GM21526 (cell line): ENCODE measurements at regions not wholly inside any gene's neighbourhood (a gene's known extent, or its start where the extent isn't known, plus 50 kb on each side); places are given as distances from the start of the nearest gene placed in this dataset.

Experiments used
- ATAC-seq: cut with Tn5 transposase; IDR thresholded peaks from one replicate; pipeline ENCODE4 v1.9.1; 2021; ENCODE audit warnings: moderate library complexity; ENCODE audit not compliant: unreplicated experiment, low FRiP score

DNA sequence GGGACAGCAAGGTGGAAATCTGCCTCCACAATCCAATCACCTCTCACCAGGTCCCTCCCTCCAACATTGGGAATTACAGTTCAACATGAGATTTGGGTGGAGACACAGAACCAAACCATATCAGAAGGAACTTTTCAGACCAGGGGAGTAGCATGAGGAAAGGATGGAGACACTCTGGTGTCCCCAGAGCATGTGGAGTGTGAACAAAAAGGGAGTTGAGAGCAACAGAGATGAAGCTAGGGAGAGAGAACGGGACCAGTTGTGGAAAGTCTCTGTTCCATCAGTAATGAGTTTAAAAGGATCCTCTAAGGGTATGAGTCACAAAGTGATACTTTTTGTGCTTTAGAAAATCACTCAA lies 382.0 kb downstream of the SFMBT2 start:
- ATAC-seq: no peak

DNA sequence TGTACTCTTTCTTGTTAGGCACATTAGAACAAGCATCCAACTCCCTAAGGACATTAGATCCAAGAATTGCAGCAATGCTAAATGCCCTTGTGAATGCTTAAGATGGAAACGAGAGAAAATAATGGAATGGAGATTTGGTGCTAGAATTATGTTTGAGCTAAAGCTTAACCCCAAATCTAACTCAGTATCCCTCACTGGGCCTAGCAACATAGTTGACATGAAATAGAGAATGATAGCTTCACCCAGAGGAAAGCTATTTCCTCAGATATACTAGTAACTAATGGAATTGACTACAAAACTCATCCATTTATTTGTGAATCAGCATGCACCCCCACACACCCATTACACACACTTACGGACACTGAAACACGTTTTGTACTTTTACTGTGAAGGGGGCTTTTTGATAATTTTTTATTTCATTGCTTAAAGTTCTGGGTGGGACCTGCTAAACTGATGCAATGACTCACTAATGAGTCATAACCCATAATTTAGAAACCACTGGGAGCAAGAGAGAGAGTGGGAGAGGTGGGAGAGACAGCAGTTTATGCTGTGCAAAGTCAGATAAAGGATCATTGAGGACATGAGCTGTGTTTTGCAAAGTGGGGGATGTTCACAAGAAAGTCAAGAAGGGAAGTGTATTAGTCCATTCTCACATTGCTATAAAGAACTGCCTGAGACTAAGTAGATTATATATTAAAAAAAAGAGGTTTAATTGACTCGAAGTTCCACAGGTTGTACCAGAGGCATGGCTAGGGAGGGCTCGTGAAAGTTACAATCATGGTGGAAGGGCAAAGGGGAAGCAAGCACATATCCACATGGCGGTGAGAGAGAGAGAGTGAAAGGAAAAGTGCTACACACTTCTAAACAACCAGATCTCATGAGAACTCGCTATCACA lies 382.7 kb downstream of the SFMBT2 start:
- no peak for ATAC-seq

DNA sequence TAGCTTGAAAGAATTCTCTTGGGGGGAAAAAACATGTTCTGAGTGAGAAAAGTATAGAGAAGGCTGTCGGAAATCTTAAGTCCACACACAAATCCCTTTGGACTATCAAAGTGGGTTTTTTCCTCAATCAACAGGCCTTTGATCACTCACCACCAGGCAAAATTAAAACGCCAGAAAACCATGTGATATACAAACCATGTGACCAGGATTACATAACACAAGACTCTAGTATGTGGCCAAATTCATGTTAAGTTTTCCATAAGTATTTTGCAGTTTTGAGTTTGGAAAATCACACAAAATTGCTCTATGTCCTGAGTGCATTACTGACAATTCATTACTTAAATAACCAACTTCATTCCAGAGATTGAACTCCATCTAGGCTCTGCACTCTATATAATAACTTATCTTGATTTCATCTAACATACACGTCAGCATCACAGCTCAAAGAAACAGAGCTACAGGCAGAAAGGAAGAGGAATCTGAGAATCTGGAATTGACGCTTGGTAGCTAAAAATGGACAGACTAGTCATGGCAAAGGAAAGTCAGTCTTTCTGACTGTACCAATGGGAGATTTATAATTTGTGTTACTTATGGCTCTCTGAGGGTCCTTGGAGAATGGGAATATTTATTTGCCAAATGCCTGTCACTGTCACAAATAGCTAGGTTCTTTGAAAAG lies 383.5 kb downstream of the SFMBT2 start:
- no peak for ATAC-seq

DNA sequence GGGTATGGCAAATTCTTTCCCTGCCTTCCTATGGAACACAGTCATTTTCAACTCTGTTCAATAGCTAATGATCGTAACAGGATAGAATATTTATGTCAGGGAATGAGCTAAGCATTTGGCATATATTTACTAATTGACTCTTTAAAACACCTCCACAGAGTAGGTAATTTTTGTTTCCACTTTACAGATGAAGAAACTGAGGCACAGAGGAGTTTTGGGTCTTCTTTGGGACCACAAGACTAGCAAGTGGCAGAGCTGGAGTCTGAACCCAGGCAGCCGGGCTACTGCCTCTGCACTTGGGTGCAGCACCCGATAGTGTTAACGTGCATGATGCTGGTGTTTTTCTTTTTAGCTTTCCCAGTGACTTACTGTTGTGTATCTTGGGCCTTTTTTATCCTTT lies 384.0 kb downstream of the SFMBT2 start:
- no peak for ATAC-seq

- ATAC-seq: no peak
Measured at GRCh38 chr10:7025296-7025695, 385.5 kb downstream of the SFMBT2 start.

- no peak for ATAC-seq
Measured at GRCh38 chr10:7015457-7015856, 395.4 kb downstream of the SFMBT2 start.

GRCh38 chr10:7014721-7015120 lies 396.1 kb downstream of the SFMBT2 start:
- ATAC-seq: no peak

DNA sequence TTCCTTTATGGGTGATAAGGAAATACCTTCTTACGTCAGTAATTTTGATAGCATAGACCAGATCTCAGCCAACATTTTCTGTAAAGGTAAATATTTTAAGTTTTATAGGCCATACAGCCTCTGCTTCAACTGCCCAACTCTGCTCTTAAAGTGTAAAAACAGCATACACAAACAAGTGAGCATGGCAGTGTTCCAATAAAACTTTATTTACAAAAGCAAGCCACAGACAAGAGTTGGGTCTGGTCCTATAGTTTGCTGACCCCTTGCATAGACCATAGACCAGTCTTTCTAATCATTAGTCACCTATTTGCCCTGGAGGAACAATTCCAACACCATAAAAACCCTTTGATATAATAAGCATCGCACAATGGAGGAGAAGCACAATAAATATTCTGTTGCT lies 398.8 kb downstream of the SFMBT2 start:
- ATAC-seq: no peak

DNA sequence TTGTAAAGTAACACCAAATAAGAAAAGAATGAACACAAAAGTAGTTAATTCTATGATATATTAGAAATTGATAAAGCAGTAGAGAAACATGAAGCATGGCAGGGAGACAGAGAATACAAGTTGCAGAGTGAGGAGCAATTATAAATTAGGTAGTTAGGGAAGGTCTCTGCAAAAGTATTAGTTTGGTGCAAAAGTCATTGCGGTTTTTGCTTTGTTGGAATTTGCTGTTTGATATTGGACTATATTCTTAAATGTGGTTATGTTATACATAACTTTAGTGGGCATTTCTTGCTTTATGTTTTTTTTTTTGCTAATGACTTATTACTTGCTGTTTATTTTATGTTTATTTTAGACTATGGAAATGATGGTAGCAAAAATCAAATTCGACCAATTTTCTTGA lies 402.2 kb downstream of the SFMBT2 start:
- no peak for ATAC-seq

- no peak for ATAC-seq
Measured at GRCh38 chr10:7007600-7008190, 403.1 kb downstream of the SFMBT2 start.

GRCh38 chr10:7006566-7006965 lies 404.3 kb downstream of the SFMBT2 start:
- ATAC-seq: no peak

DNA sequence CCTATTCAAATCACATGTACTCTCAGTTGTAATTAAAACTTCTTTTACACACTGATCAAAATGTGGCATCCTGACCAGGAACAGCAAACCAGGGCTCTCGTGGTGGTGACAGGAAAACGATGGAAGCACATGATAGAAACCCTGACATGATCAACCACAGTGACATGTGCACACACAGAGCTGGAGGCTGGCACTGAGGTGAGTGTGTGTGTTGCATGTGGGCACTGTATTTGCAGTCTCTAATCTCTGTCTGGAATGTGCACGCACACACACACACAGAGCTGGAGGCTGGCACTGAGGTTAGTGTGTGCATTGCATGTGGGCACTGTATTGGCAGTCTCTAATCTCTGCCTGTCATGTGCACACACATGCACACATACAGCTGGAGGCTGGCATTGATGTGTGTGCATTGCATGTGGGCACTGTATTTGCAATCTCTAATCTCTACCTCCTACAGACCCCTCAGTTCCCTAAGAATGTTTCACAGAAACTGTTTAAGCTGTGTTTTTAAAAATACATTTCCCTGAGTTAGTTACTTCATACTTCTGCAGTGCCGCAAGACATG lies 406.9 kb downstream of the SFMBT2 start:
- ATAC-seq: no peak

GRCh38 chr10:7000061-7000460 lies 410.8 kb downstream of the SFMBT2 start:
- no peak for ATAC-seq

DNA sequence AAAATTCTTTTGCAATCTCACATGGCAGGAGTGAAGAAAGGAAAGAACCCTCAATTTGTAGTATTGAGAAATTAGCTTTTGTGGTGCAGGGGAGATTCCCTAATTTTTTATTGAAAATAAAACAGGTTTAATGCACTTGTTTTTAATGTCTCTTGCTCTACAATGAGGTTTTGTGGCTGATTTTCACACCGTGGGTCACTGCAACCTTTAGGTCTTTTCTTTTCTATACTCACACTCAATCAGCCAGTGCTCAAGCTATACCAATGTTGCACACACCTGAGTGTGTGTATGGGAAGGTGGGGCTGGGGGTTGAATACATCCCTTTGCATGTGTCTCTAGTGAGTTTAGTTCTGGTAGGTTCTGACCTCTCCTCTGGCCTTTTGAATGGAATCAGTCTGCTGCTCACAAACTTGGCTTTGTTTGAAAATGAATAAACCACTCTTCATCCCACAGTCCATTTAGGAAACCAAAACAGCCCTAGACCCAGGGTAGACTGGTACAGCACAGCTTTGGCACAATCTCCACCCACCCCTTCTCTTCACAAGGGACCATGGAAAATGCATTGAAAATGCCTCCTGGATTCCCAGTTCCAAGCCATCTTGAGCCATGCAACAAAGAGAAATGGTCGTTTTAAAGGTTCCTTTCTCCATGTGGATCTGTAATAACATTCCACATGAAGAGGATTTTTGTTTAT lies 411.5 kb downstream of the SFMBT2 start:
- ATAC-seq: no peak

- ATAC-seq: no peak
Measured at GRCh38 chr10:6997509-6997908, 413.3 kb downstream of the SFMBT2 start.

DNA sequence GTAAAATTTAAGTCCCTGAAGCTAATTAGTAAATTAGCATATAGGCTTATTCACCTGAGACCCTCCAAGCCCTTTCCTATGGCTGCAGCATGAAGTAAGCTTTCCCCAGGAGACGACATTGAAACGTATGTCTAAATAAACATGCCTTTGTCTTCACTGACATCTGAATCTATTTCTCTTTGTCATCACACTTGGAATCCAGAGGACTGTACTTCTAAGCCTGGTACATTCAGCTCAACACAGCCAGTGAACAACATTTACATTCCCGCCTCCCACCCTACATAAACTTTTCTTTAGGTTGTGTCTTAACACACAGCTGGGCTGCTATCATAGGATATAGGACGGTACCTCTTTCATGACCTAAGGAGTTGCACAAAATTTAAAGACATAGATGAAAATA lies 414.4 kb downstream of the SFMBT2 start:
- ATAC-seq: no peak

- no peak for ATAC-seq
Measured at GRCh38 chr10:6995831-6996230, 415.0 kb downstream of the SFMBT2 start.

DNA sequence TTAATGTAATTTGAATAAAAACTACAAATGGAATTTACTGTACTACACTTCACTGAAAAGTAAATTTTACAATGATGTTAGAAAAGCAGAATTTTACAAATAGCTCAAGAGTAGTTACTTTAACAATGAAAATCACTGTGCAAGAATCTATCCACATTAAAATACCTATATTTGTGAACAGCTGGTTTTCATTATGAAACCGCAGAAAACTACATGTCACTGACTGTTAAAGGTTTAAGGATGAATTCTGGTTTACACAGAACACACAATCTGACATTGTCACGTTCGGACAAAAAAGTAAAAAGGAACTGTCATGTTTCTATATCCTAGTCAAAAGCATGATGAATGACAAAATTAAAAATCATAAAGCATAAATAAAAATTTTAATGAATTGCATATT lies 415.3 kb upstream of the PRKCQ start:
- no peak for ATAC-seq

- ATAC-seq: no peak
Measured at GRCh38 chr10:6990891-6991290, 410.8 kb upstream of the PRKCQ start.

- no peak for ATAC-seq
Measured at GRCh38 chr10:6988654-6989053, 408.6 kb upstream of the PRKCQ start.

GRCh38 chr10:6987536-6987945 lies 407.5 kb upstream of the PRKCQ start:
- no peak for ATAC-seq
